Hematopoietic multipotent progenitor cell treated with erythropoietin and hydrocortisone succinate and interleukin-3 and kit ligand, for 4 days (in vitro differentiated cells): ENCODE measurements at regions not wholly inside any gene's neighbourhood (a gene's known extent, or its start where the extent isn't known, plus 50 kb on each side); places are given as distances from the start of the nearest gene placed in this dataset.
A peak's percentile ranks its signal among the peaks of the same experiment; 100 is the strongest.

ENCODE experiments used
- DNase-seq: peaks from one replicate; pipeline ENCODE4 v3.0.0-alpha.2; 2015

GRCh38 chr4:149296503-149296902 lies 519.1 kb downstream of the IQCM start:
- DNase-seq, result no peak

GRCh38 chr4:149296084-149296483 lies 519.6 kb downstream of the IQCM start:
- no peak for DNase-seq

GRCh38 chr4:149294601-149295000 lies 521.0 kb downstream of the IQCM start:
- no peak for DNase-seq

- no peak for DNase-seq
These were observed 522.5 kb downstream of the IQCM start for GRCh38 chr4:149293046-149293649.

GRCh38 chr4:149292425-149293007 lies 523.1 kb downstream of the IQCM start:
- DNase-seq, result no peak

- DNase-seq, result no peak
These were observed 524.2 kb downstream of the IQCM start for GRCh38 chr4:149291463-149291862.

- no peak for DNase-seq
These were observed 534.8 kb downstream of the IQCM start for GRCh38 chr4:149280806-149281205.

GRCh38 chr4:149279776-149280175 lies 535.9 kb downstream of the IQCM start:
- DNase-seq, result no peak

GRCh38 chr4:149279331-149279730 lies 536.3 kb downstream of the IQCM start:
- no peak for DNase-seq

GRCh38 chr4:149277705-149278104 lies 537.9 kb downstream of the IQCM start:
- DNase-seq, result no peak

- no peak for DNase-seq
These were observed 545.8 kb downstream of the IQCM start for GRCh38 chr4:149269835-149270234.

GRCh38 chr4:149266301-149266700 lies 549.3 kb downstream of the IQCM start:
- no peak for DNase-seq

GRCh38 chr4:149265645-149266044 lies 550.0 kb downstream of the IQCM start:
- no peak for DNase-seq

- DNase-seq, result peak; percentile 65
These were observed 551.4 kb downstream of the IQCM start for GRCh38 chr4:149264093-149264733.

- no peak for DNase-seq
These were observed 567.4 kb downstream of the IQCM start for GRCh38 chr4:149248191-149248764.

- DNase-seq, result no peak
These were observed 568.5 kb downstream of the IQCM start for GRCh38 chr4:149247164-149247563.

- DNase-seq, result no peak
These were observed 570.3 kb downstream of the IQCM start for GRCh38 chr4:149245333-149245732.

GRCh38 chr4:149238097-149238496 lies 577.5 kb downstream of the IQCM start:
- DNase-seq, result no peak

- DNase-seq, result no peak
These were observed 580.8 kb downstream of the IQCM start for GRCh38 chr4:149234798-149235197.

- DNase-seq, result no peak
These were observed 592.0 kb downstream of the IQCM start for GRCh38 chr4:149223659-149224058.

GRCh38 chr4:149218672-149219071 lies 597.0 kb downstream of the IQCM start:
- DNase-seq, result no peak

- DNase-seq, result no peak
These were observed 601.3 kb downstream of the IQCM start for GRCh38 chr4:149214301-149214700.

- no peak for DNase-seq
These were observed 603.8 kb downstream of the IQCM start for GRCh38 chr4:149211876-149212275.
